ENCODE measurements at regions not wholly inside any gene's neighbourhood (a gene's known extent, or its start where the extent isn't known, plus 50 kb on each side); places are given as distances from the start of the nearest gene placed in this dataset.

DNA sequence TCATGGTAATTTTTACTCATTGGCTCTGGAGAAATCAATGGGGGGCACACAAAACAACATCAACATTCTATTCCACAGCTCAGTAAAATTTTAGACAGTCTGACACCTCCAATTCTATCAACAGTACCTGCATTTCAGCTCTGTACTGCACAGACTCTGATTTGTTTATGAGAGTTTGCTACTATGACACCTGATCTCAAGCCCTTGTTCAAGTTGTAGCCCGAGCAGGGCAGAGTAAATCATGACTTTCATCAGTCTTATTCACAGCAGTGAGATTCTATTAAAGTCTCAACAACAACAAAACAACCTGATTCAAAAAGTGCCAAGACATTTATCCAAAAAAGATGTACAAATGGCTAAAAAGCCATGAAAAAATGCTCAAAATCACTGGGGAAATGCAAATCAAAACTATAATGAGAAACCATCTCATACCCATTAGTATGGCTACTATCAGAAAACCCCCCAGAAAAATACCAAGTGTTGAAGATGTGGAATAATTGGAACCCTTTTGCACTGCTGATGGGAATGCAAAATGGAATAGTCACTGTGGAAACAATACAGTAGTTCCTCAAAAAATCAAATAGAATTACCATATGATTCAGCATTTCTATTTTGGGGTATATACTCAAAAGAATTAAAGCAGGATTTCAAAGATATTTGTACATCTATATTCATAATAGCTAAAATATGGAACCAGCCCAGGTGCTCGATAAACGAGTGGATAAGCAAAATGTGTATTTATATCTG lies 71.7 kb upstream of the RBMS1 start:
- TF ChIP-seq, protein P1, sequence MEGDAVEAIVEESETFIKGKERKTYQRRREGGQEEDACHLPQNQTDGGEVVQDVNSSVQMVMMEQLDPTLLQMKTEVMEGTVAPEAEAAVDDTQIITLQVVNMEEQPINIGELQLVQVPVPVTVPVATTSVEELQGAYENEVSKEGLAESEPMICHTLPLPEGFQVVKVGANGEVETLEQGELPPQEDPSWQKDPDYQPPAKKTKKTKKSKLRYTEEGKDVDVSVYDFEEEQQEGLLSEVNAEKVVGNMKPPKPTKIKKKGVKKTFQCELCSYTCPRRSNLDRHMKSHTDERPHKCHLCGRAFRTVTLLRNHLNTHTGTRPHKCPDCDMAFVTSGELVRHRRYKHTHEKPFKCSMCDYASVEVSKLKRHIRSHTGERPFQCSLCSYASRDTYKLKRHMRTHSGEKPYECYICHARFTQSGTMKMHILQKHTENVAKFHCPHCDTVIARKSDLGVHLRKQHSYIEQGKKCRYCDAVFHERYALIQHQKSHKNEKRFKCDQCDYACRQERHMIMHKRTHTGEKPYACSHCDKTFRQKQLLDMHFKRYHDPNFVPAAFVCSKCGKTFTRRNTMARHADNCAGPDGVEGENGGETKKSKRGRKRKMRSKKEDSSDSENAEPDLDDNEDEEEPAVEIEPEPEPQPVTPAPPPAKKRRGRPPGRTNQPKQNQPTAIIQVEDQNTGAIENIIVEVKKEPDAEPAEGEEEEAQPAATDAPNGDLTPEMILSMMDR (IDR thresholded peaks at IDR 0.05), result no peak
- TF ChIP-seq POLR2AphosphoS5 (IDR thresholded peaks at IDR 0.05), result no peak

All from breast epithelium (tissue), 3 donors.